GM18907 (cell line): ENCODE measurements at regions not wholly inside any gene's neighbourhood (a gene's known extent, or its start where the extent isn't known, plus 50 kb on each side); places are given as distances from the start of the nearest gene placed in this dataset.
A peak's percentile ranks its signal among the peaks of the same experiment; 100 is the strongest.
"Not testable (repeated sequence)": the region's sequence is repeated elsewhere in the genome, so short reads cannot be mapped to it uniquely, and the experiment has no call there.

Source experiments
- ATAC-seq: cut with Tn5 transposase; IDR thresholded peaks from one replicate; pipeline ENCODE4 v1.9.1; 2021; ENCODE audit warnings: mild to moderate bottlenecking, moderate library complexity; ENCODE audit not compliant: unreplicated experiment

DNA sequence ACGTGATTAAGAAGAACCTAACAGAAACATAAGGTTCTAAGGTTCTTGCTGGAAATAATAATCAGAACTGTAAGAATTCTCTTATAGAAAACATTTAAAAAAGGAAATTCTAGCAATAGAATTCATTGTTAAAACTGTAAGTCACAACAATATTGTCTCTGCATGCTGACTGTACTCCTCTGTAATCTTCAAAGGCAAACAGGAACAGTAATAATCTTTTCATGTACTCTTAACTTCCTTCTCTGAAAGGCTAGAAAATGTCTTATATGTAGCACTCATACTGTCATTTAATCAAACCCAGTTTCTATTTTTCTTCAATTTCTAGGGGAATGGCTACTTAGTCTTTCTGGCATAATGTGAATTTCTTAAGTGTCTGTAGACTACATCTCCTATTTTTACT is 103.5 kb upstream of the AGAP9 start:
- not testable (repeated sequence) for ATAC-seq

DNA sequence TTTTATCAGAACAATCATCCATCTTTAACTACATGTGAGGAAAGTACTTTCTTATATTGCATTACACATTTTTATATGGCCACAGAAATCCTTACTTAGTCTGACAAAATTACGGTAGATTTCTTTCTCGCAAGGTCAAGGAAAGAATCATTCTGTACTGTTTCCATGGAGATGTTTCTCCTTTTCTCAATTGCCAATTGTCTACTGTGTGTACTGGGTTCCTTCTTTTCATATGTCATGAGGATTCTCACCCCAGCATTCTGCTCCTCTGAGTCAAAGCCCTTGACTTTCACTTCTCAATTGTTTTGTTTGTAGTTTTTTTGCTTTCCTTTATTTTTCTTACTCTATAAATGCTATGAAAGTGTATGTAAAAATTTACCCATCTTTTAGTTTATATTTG is 99.3 kb upstream of the AGAP9 start:
- ATAC-seq: not testable (repeated sequence)

DNA sequence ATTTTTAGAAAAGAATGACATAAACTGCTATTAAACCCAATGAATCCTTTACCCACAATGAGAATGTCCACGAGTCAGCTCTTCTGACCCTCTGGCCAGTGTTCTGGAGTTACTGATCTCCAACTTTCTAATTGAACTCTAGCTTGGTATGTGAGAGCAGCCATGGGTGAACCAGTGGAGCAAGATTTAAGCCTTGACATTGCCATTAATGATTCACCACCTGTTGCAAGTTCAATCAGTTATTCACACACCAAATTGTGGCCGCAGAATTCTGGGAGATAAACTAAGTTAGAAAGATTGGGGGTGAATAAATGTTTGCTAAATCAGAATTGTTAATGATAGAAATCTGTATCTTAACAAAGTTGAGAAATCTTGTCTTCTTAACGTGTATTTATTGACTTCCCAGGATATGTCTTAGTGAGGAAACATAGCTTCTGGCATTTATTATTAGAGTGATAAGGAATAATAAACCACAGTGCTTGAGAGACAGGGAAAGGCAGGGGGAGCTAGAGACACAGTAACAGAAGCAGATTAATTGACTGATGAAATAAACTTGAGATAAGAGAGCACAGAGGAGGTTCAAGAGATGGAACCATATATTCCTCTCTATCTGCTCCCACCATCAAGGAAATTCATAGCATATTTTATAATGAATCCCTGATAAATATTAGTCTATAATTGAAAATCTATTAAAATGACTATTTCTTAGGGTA is 96.0 kb upstream of the AGAP9 start:
- not testable (repeated sequence) for ATAC-seq

DNA sequence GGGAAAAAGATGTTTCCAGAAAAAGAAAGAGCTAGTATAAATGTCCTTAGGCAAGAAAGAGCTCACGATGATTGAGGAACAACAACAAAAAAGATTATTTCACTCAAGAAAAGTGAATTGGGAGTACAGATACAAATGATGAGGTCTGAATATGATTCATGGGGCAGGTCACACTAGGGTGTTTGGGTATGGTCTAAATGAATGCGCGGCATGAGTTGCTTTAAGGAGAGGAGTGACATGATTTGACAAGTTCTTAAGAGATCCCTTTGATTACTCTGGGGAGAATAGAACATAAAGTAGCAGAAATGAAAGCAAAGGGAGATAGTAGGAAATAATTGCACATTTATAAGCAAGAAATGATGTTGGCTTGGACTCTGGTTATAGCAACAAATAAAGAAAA is 85.9 kb upstream of the AGAP9 start:
- ATAC-seq: not testable (repeated sequence)

DNA sequence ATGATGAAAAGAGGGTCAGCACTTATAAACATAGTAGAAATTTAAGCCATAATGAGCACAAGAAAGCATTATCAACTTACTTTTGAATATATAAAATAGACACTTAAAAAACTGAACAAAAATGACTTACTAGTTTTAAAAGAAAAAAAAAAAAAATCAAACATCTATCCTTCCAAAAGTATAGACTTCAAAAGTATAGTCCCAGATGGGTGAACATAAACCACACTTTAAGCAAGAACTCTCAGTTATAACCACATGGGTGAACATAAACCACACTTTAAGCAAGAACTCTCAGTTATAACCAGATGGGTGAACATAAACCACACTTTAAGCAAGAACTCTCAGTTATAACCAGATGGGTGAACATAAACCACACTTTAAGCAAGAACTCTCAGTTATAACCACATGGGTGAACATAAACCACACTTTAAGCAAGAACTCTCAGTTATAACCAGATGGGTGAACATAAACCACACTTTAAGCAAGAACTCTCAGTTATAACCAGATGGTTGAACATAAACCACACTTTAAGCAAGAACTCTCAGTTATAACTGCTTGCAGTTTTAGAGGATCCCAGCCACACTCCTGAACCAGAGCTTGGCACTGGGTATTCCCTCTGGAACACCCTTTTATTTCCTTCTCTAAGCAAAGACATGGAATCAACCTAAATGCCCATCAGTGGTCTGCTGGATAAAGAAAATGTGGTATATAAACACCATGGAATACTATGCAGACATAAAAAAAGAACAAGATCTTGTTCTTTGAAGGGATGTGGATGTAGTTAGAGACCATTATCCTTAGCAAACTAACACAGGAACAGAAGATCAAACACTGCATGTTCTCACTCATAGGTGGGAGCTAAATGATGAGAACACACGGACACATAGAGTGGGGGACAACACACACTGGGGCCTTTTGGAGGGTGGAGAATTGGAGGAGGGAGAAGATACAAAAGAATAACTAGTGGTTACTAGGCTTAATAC is 82.6 kb upstream of the AGAP9 start:
- ATAC-seq: peak; percentile 57

DNA sequence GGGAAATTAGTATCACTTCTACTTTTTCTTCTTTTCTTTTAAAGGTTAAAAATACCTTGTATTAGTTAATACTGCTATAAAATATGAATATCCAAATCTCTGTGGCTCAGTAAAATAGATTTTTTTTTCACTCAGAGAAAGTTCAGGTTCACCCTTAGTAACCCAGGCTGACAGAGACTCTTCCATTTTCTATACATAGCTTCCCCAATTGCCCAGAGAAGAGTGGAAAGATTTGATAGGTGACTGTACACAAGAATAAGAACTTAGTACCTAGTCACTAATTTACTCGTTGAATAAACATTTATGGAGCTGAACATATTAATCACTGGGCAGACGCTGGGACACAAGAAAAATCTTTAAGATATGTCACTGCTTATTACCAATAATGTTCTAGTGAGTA is 77.2 kb upstream of the AGAP9 start:
- ATAC-seq: not testable (repeated sequence)

DNA sequence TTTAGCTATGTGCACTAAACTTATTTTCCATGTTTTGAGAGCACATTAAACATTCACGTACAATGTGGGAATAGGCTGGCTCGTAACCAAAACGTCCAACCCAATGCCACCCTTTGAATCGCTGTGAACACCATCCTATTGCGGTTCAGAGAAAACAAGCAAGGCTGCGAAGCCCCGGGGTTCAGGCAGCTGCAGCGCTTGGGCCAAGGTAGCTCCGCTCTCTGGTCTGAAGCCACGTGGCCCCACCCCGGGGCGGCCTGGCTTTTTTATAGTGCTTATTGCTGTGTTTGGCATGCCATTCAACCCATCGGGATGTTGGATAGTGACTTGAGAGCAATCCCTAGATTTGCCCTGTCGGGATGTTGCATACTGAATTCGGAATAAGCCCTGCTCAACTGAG is 76.7 kb upstream of the AGAP9 start:
- not testable (repeated sequence) for ATAC-seq

DNA sequence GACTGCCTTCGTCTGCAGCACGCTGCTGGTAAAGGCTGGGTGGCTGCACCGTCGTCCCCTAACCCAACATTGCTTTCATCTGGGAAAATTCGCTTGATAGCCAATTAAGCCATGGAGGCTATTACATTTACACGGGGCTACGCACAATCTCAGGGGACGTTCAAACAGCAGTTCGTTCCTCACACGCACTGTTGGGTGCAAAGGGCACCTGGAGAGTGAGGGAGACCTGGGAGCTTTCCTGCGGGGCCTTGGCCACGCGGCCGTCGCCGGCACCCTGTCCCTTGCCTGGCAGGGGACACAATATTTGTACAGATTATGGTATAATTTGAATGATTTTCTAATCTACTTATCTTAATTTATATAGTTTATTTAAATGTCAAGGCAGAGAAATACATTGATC is 76.2 kb upstream of the AGAP9 start:
- not testable (repeated sequence) for ATAC-seq

DNA sequence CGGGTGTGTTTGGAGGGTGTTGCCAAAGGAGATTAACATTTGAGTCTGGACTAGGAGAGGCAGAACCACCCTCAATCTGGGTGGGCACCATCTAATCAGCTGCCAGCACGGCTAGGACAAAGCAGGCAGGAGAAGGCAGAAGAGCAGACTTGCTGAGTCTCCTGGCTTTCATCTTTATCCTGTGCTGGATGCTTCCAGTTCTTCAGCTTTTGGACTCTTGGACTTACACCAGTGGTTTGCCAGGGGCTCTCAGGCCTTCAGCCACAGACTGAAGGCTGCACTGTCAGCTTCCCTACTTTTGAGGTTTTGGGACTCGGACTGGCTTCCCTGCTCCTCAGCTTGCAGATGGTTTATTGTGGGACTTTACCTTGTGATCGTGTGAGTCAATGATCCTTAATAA is 70.4 kb upstream of the AGAP9 start:
- not testable (repeated sequence) for ATAC-seq

DNA sequence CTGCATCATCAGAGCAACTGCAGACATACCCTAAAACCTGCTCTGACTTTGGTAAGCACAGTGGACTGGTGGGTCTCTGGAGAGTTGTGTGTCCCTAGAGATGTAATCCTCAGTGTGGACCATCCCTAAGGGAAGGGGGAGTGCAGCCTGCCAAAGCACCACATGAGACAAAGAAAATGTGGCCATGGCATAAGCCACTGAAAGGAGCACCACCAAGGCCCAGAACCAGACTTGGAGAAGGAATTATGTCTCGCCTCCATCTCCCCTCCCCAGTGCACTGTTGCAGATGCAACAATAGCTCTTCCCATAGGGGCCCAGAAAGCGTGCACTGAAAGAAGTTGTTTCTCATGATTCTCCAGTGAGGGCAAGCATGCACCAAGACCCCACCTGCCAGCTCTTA is 69.7 kb upstream of the AGAP9 start:
- not testable (repeated sequence) for ATAC-seq

DNA sequence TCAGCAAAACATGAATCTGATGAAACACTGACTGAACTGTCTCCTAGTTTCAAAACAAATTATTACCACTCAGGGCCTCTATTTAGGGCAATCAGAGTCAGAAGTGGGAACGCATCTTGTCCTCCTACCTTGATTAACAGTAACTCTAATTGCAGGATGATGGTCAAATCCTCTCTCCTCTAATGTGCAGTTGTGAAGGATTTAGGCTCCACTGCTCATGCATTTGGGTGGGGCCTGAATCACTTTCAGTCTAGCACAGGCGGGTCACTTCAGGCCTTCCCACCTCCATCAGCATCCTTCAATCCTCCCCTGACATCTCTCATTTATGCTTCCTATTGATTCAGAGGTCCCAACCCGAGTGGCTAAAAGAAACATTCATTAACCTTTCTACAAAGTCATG is 67.5 kb upstream of the AGAP9 start:
- not testable (repeated sequence) for ATAC-seq

DNA sequence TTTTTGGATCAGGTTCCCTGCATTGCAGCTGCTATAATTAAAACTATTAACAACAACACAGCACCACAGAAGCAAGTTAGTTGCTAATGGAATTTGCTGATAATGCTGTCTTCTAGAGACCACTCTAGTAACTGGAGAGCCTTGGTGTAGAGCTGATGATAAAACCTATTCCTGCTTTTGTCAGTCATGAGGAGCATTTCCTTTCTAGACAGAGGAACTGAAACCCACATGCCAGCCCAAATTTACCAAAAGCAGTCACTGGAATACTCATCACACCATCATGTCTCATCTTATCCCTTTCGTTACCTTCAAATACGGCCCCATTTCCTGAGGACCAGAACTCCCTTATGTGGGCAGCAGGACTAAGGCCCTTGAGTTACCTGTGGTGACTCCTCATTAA is 67.1 kb upstream of the AGAP9 start:
- not testable (repeated sequence) for ATAC-seq

DNA sequence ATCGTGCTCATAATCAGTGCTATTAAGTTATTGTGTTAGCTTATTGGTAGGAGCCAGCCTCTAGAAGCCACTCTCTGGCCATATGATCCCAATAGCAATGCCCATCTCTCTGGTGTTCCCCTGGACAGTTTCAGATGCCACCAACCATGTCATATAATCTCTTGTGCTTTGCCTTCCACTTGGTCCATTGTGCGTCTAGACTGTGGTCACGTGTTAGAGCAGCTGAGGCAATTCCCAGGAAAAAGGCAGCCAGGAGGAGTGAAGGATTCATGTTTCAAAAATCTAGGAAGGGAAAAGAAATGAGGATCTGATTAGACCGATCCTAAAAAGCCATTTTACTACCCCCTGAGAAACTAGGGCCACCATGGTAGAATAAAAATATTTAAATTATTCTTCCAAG is 58.6 kb upstream of the AGAP9 start:
- ATAC-seq: not testable (repeated sequence)

DNA sequence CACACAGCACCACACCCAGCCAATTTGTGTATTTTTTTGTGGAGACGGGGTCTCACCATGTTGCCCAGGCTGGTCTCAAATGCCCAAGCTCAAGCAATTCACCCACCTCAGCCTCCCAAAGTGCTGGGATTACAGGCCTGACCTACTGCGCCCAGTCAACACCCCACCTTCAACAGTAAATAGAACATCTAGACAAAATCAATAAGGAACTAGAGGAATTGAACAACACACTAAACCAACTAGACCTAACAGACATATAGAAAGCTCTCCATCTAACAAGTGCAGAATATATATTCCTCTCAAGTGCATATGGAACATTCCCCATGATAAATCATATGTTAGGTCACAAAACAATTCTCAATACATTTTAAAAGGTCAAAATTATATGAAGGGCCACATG is 56.6 kb upstream of the AGAP9 start:
- not testable (repeated sequence) for ATAC-seq

DNA sequence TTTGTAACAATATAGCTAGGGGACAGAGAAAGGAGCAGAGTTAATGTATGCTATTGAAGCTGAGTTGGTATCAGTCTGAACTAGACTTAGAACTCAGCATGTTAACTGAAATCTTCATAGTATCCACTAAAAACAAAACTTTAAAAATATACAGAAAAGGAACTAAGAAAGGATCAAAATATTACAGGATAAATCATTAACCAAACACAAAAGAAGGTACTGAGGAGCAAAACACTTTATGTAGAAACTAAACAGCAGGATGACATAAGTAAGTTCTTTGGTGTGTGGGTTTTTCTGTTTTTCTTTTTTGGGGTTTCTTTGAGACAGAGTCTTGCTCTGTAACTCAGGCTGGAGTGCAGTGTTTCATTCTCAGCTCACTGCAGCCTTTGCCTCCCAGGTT is 55.1 kb upstream of the AGAP9 start:
- peak; percentile 99 for ATAC-seq
